HG03342 (cell line): ENCODE measurements at regions not wholly inside any gene's neighbourhood (a gene's known extent, or its start where the extent isn't known, plus 50 kb on each side); places are given as distances from the start of the nearest gene placed in this dataset.

ENCODE experiments used
- ATAC-seq: cut with Tn5 transposase; IDR thresholded peaks from one replicate; pipeline ENCODE4 v1.9.1; 2021; ENCODE audit warnings: mild to moderate bottlenecking, moderate library complexity; ENCODE audit not compliant: unreplicated experiment

- no peak for ATAC-seq
Observed at GRCh38 chr13:105597573-105597972, 937.9 kb downstream of the EFNB2 start.

- no peak for ATAC-seq
Observed at GRCh38 chr13:105595471-105595870, 940.0 kb downstream of the EFNB2 start.

GRCh38 chr13:105591277-105591676 lies 944.2 kb downstream of the EFNB2 start:
- no peak for ATAC-seq

GRCh38 chr13:105587786-105588185 lies 947.7 kb downstream of the EFNB2 start:
- no peak for ATAC-seq

- ATAC-seq = no peak
Observed at GRCh38 chr13:105579821-105580710, 955.4 kb downstream of the EFNB2 start.

GRCh38 chr13:105573136-105573535 lies 962.3 kb downstream of the EFNB2 start:
- ATAC-seq = no peak

GRCh38 chr13:105572401-105572800 lies 963.1 kb downstream of the EFNB2 start:
- no peak for ATAC-seq

GRCh38 chr13:105569816-105570215 lies 965.6 kb downstream of the EFNB2 start:
- ATAC-seq = no peak

GRCh38 chr13:105567951-105568525 lies 967.4 kb downstream of the EFNB2 start:
- no peak for ATAC-seq

GRCh38 chr13:105565136-105565727 lies 970.2 kb downstream of the EFNB2 start:
- no peak for ATAC-seq

- no peak for ATAC-seq
Observed at GRCh38 chr13:105552078-105552477, 983.4 kb downstream of the EFNB2 start.

- no peak for ATAC-seq
Observed at GRCh38 chr13:105547851-105548250, 987.6 kb downstream of the EFNB2 start.

GRCh38 chr13:105545811-105546210 lies 989.7 kb downstream of the EFNB2 start:
- no peak for ATAC-seq

GRCh38 chr13:105543742-105544141 lies 991.7 kb downstream of the EFNB2 start:
- ATAC-seq = no peak

- no peak for ATAC-seq
Observed at GRCh38 chr13:105541565-105541964, 993.9 kb downstream of the EFNB2 start.

GRCh38 chr13:105538346-105538745 lies 997.1 kb downstream of the EFNB2 start:
- no peak for ATAC-seq

GRCh38 chr13:105537113-105537512 lies 998.3 kb downstream of the EFNB2 start:
- ATAC-seq = no peak

- ATAC-seq = no peak
Observed at GRCh38 chr13:105530468-105530867, 1005.0 kb downstream of the EFNB2 start.

GRCh38 chr13:105527127-105527526 lies 1008.3 kb downstream of the EFNB2 start:
- ATAC-seq = no peak

GRCh38 chr13:105519771-105520170 lies 1015.7 kb downstream of the EFNB2 start:
- ATAC-seq = no peak

- no peak for ATAC-seq
Observed at GRCh38 chr13:105518086-105518485, 1017.4 kb downstream of the EFNB2 start.

- no peak for ATAC-seq
Observed at GRCh38 chr13:105514401-105514800, 1021.1 kb downstream of the EFNB2 start.
